ENCODE measurements at regions not wholly inside any gene's neighbourhood (a gene's known extent, or its start where the extent isn't known, plus 50 kb on each side); places are given as distances from the start of the nearest gene placed in this dataset.
"Not testable (repeated sequence)": the region's sequence is repeated elsewhere in the genome, so short reads cannot be mapped to it uniquely, and the experiment has no call there.

DNA sequence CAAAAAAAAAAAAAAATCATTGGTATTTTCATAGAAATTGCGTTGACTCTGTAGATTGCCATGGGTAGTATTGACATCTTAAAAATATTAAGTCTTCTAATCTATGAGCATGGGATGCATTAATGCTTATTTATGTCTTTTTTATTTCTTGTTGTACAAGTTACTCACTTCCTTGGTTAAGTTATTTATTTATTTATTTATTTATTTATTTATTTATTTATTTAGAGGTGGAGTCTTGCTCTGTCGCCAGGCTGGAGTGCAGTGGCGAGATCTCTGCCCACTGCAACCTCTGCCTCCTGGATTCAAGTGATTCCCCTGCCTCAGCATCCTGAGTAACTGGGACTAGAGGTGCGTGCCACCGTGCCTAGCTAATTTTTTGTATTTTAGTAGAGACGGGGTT is 656.0 kb downstream of the TENT5A start:
- not testable (repeated sequence) for TF ChIP-seq CTCF (IDR thresholded peaks at IDR 0.05); NRF1 (IDR thresholded peaks at IDR 0.05; ENCODE audit: low read depth, low read length); MAX (IDR thresholded peaks at IDR 0.05; ENCODE audit: low read depth); SMC3 (IDR thresholded peaks at IDR 0.05; ENCODE audit: low read depth, low read length); POLR2AphosphoS5 (IDR thresholded peaks at IDR 0.05; ENCODE audit: low read depth, low read length); REST (IDR thresholded peaks at IDR 0.05; ENCODE audit: low read depth, low read length); TAF1 (IDR thresholded peaks at IDR 0.05; ENCODE audit: borderline replicate concordance, low read depth, low read length); RCOR1 (IDR thresholded peaks at IDR 0.05; ENCODE audit: low read length); EP300 (IDR thresholded peaks at IDR 0.05; ENCODE audit: borderline replicate concordance in 1 of 2, low read depth in 1 of 2, low read length in 1 of 2)
